Stimulated activated CD4-positive, alpha-beta T cell treated with anti-CD3 and anti-CD28 coated beads, Interleukin-4, amount 100 ng/mL, for 1 hour (primary cell): ENCODE measurements at regions not wholly inside any gene's neighbourhood (a gene's known extent, or its start where the extent isn't known, plus 50 kb on each side); places are given as distances from the start of the nearest gene placed in this dataset.
A peak's percentile ranks its signal among the peaks of the same experiment; 100 is the strongest.
"Not testable (repeated sequence)": the region's sequence is repeated elsewhere in the genome, so short reads cannot be mapped to it uniquely, and the experiment has no call there.

ENCODE experiments used
- DNase-seq: peaks from one replicate; pipeline ENCODE4 v3.0.0-alpha.2; 2020

GRCh38 chr7:21330462-21331178 lies 97.3 kb upstream of the SP4 start:
- DNase-seq, result no peak

- DNase-seq, result no peak
Measured at GRCh38 chr7:21334906-21335305, 93.0 kb upstream of the SP4 start.

- DNase-seq, result no peak
Measured at GRCh38 chr7:21336743-21337142, 91.1 kb upstream of the SP4 start.

GRCh38 chr7:21338728-21339164 lies 89.1 kb upstream of the SP4 start:
- DNase-seq, result peak; percentile 40

- DNase-seq, result not testable (repeated sequence)
Measured at GRCh38 chr7:21344900-21345299, 83.0 kb upstream of the SP4 start.

- no peak for DNase-seq
Measured at GRCh38 chr7:21345361-21345760, 82.5 kb upstream of the SP4 start.

- no peak for DNase-seq
Measured at GRCh38 chr7:21346297-21346696, 81.6 kb upstream of the SP4 start.

GRCh38 chr7:21352540-21353387 lies 75.1 kb upstream of the SP4 start:
- no peak for DNase-seq

- no peak for DNase-seq
Measured at GRCh38 chr7:21353388-21353780, 74.5 kb upstream of the SP4 start.

GRCh38 chr7:21354284-21354683 lies 73.6 kb upstream of the SP4 start:
- DNase-seq, result no peak

GRCh38 chr7:21355406-21355874 lies 72.4 kb upstream of the SP4 start:
- peak; percentile 14 for DNase-seq

GRCh38 chr7:21356616-21357015 lies 71.3 kb upstream of the SP4 start:
- no peak for DNase-seq

GRCh38 chr7:21357151-21358097 lies 70.5 kb upstream of the SP4 start:
- DNase-seq, result no peak

- DNase-seq, result no peak
Measured at GRCh38 chr7:21358648-21359047, 69.2 kb upstream of the SP4 start.

GRCh38 chr7:21359163-21359562 lies 68.7 kb upstream of the SP4 start:
- no peak for DNase-seq

- no peak for DNase-seq
Measured at GRCh38 chr7:21361413-21362125, 66.3 kb upstream of the SP4 start.

GRCh38 chr7:21364801-21365271 lies 63.0 kb upstream of the SP4 start:
- DNase-seq, result no peak

GRCh38 chr7:21365866-21366624 lies 61.8 kb upstream of the SP4 start:
- no peak for DNase-seq

- no peak for DNase-seq
Measured at GRCh38 chr7:21367081-21367480, 60.8 kb upstream of the SP4 start.

- no peak for DNase-seq
Measured at GRCh38 chr7:21367537-21367936, 60.3 kb upstream of the SP4 start.

- DNase-seq, result no peak
Measured at GRCh38 chr7:21368317-21368716, 59.6 kb upstream of the SP4 start.
